ENCODE measurements at regions not wholly inside any gene's neighbourhood (a gene's known extent, or its start where the extent isn't known, plus 50 kb on each side); places are given as distances from the start of the nearest gene placed in this dataset.

DNA sequence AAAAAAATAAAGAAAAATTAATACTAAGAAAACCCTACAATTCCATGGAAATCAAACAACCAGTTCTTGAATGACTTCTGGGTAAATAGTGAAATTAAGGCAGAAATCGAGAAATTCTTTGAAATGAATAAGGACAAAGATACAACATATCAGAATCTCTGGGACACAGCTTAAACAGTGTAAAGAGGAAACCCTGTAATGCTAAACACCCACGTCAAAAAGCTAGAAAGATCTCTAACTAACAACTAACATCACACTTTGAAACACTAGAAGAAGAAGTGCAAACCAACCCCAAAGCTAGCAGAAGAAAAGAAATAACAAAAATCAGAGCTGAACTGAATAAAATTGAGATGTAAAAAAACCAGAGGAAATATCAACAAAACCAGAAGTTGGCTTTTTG lies 114.6 kb upstream of the CD180 start:
- DNase-seq: no peak

GRCh38 chr5:67310740-67311139 lies 114.1 kb upstream of the CD180 start:
- DNase-seq: no peak

DNA sequence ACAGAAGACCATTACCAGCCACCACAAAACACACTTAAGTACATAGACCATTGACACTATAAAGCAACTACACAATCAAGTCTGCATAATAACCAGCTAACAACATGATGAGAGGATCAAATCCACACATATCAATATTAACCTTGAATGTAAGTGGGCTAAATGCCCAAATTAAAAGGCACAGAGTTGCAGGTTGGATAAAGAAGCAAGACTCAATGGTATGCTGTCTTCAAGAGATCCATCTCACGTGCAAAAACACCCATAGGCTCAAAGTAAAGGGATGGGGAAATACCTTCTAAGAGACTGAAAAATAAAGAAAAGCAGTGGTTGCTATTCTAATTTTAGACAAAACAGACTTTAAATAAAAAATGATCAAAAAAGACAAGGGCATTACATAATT lies 113.6 kb upstream of the CD180 start:
- DNase-seq: no peak

- DNase-seq: no peak
Measured at GRCh38 chr5:67308988-67309688, 112.5 kb upstream of the CD180 start.

GRCh38 chr5:67306965-67307607 lies 110.5 kb upstream of the CD180 start:
- DNase-seq: no peak

GRCh38 chr5:67305913-67306710 lies 109.5 kb upstream of the CD180 start:
- no peak for DNase-seq

- no peak for DNase-seq
Measured at GRCh38 chr5:67305401-67305800, 108.8 kb upstream of the CD180 start.

- DNase-seq: no peak
Measured at GRCh38 chr5:67303356-67303755, 106.8 kb upstream of the CD180 start.

DNA sequence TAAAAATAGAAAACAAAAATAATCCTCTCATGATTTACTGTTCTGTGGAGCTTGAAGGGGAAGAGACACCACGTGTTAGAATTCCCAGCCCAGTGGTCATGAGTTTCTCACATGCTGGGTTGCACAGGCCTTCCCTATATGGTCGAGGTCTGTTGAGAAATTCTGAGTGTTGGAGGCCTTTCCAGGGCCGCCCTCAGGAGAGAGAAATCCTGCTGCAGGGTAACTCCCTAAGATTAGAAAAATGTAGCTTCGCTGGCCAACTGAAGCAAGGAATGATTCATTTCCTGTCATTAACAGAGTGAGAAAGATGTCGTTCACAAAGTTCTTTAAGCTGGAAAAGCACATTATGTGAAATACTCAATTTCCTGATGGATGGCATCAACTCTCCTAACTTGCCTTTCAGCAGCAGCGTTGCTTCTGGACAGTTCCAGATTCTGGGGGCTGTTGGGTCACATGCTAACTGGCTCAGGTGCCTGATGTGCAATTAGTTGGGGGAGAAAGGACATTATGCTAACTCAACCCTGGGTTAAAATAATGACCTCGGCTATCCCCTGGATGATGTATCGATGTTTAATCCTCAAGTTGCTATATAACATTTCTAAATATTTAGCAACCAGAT lies 104.8 kb upstream of the CD180 start:
- DNase-seq: peak; percentile 63

GRCh38 chr5:67300326-67300725 lies 103.7 kb upstream of the CD180 start:
- no peak for DNase-seq

DNA sequence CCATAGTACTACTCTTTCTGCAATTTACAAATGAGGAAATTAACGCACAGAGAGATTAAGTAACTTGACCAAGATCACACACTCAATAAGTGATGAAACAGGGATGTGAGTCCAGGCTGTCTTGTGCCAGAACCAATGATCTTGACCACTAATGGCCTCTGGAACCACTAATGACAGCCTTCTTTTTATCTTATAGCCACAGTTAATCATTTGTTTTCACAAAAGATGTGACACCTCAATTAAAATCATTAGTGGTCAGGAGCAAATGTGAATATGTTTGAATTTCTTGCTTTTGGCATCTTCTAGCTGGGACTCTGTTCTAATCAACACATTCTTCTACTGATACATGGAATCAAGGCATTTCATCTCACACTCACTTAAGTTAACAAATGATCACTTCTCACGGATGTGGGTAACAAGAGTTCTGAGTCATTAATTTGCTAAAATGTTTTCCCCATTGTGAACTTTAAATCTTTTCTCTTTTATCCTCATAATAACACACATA lies 102.7 kb upstream of the CD180 start:
- no peak for DNase-seq

GRCh38 chr5:67297802-67298532 lies 101.4 kb upstream of the CD180 start:
- DNase-seq: no peak

- DNase-seq: no peak
Measured at GRCh38 chr5:67297376-67297775, 100.8 kb upstream of the CD180 start.

- DNase-seq: no peak
Measured at GRCh38 chr5:67294266-67294938, 97.8 kb upstream of the CD180 start.

GRCh38 chr5:67293226-67293625 lies 96.6 kb upstream of the CD180 start:
- DNase-seq: no peak

DNA sequence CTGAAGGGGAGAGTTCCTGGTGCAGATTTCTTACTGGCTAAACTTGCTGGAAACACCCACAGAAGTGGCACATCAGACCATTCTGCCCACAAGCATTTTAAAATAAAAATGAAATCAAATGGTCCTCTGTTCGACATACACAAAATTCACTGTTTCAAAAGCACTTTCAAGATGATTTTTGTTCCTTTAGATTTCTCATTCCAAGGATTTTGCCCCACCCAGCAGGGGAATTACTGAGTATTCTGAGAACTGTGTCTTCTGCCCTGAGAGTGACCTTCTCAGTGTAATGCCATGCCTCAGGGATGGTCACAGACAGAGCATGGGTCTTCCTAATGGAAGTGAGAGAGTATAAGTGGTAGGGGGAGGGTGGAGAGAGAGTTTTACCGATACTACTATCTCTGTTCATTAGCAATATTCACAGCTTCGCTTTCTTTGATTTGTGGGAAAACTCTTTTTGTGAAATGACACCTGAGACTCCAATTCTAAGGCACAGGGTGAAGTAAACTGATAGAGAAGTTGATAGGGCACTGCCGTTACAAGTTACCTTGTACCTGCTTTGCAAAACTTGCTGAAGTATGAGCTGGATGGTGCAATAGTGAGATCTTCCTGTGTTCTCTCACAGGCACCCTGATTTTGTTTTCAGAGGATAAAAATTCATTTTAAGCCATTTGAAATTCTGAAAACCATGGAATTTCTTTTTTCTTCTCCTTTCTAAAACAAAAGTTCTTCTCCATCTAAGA lies 95.8 kb upstream of the CD180 start:
- no peak for DNase-seq

- no peak for DNase-seq
Measured at GRCh38 chr5:67291671-67292070, 95.1 kb upstream of the CD180 start.

GRCh38 chr5:67291066-67291465 lies 94.5 kb upstream of the CD180 start:
- no peak for DNase-seq

DNA sequence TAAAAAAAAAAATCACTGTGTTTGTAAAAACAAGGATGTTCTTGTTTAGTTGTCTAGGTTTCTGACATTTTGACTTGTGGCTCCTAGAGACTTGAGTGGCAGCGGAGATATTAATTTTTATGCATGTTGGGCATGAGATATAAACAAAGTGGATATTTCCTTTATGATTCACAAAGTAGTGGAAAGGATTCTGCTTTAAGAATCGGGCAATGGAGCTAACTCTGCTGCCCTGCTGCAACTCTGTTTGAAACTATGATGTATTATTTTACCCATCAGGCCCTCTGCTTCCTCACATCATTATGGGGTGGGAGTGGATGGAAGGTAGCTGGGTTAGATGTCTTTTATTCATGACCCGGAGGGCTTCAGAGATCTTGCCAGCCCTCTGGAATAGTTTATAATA lies 94.1 kb upstream of the CD180 start:
- DNase-seq: no peak

- DNase-seq: no peak
Measured at GRCh38 chr5:67289763-67290521, 93.3 kb upstream of the CD180 start.
